HG03457 (cell line): ENCODE measurements at regions not wholly inside any gene's neighbourhood (a gene's known extent, or its start where the extent isn't known, plus 50 kb on each side); places are given as distances from the start of the nearest gene placed in this dataset.

Experiments used
- ATAC-seq: cut with Tn5 transposase; IDR thresholded peaks from one replicate; pipeline ENCODE4 v1.9.1; 2021; ENCODE audit warnings: moderate number of reproducible peaks; ENCODE audit not compliant: unreplicated experiment

- no peak for ATAC-seq
Measured at GRCh38 chr12:3999904-4000303, 126.7 kb upstream of the PARP11 start.

DNA sequence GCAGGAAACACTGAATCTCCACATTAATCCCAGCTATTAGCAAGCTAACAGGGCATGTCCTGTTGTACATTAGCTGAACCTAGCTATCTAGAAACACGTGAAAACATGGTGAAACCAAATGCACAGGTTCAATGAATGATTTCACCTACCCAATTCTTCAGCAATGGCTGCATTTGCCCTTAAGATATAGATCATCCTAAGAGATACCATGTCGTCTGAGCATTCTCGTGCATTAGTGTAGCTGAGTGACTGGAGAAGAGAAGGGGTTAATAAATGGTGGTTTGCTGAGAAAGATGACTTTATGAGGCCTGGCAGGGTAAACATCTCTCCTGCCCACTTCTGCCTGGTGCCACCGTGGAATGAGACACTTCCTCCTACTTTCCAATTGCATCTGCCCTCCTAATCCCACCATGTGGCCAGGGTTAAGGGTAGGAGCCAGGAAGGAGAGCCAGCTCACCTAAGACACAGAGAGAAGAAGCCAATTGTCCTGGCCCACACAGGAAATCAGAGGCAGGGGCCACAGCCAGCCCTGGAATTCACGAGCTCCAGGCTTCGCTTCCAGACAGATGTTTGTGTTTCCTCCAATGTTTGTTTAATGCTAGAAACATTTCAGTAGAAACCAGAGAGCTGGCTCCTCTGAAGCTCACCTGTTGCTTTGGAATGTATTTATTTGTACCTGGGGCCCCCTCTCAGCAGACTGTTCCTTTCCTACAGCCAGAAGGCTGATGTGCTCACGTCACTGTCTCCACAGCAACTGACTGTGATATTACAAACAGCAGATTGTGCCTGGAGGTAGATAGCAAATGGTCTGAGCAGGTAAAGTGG lies 126.0 kb upstream of the PARP11 start:
- no peak for ATAC-seq

DNA sequence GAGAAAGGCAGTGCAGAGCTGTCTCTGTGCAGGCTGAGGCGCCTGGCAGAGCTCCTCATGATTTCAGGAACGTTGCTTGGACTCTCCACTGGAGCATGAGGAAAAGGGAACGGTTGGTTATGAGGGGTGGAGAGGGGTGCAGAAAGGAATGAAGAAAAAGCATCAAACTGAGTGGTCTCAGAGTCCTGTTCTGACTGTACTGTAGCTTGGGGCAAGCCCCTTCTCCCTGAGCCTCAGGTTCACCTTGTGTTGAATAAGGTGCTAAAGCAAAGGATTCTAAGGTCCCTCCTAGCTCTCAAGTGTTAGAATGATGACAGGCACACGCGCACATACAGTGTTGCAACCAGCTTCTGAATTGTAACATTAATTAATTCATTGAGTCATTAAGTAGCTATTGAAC lies 125.2 kb upstream of the PARP11 start:
- no peak for ATAC-seq

GRCh38 chr12:3996322-3996721 lies 123.1 kb upstream of the PARP11 start:
- ATAC-seq: no peak

DNA sequence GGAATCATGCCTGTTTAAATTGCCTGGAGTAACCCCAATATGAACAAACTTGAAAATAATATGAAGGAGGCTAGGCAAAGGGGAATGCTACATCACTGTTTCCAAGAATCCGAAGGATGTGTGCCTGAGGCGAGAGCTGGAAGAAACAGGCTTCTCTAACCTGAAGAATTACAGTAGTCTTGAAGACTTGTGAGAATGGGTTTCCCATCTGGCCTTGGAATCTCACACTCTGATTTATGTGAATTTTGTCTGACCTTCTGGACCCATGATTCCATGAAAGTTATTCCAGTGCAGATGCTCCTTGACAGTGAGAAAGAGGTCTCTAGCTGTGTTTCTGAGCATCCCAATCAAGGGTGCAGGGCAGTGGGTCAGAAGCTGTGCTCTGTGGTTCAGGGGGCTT lies 122.1 kb upstream of the PARP11 start:
- ATAC-seq: no peak

DNA sequence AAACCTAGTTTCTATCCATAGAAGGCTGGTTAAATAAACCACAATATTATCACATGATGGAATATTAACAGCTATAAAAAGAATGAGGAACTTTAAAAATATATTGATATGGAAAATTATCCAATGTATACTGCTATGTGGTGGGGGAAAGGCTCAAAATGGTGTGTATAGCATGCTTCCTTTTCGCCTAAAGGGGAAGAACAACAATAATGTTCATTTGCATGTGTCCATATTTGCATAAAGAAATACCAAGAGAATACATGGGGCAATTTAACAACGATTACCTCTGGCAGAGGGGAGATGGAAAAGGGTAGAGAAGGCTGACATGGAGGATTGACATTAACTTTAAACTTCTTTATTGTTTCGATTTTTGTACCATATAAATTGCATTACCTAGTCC lies 121.3 kb upstream of the PARP11 start:
- no peak for ATAC-seq

DNA sequence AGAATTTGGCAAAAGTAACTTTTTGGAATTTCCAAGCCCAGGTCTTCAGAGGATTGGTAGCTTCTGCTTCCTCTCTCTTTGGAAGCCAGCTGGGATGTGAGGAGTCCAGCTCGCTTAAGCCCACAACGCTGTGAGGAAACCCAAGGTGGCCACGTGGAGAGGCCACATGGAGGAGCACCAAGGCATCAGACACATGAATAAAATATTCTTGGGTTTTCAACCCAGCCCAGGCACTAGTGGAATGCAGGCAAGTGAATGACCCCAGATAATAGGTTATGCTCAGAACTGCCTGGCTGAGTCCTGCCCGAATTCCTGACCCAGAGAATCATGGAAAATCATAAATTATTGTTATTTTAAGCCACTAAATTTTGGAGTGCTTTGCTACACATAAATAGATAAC lies 119.7 kb upstream of the PARP11 start:
- ATAC-seq: no peak

DNA sequence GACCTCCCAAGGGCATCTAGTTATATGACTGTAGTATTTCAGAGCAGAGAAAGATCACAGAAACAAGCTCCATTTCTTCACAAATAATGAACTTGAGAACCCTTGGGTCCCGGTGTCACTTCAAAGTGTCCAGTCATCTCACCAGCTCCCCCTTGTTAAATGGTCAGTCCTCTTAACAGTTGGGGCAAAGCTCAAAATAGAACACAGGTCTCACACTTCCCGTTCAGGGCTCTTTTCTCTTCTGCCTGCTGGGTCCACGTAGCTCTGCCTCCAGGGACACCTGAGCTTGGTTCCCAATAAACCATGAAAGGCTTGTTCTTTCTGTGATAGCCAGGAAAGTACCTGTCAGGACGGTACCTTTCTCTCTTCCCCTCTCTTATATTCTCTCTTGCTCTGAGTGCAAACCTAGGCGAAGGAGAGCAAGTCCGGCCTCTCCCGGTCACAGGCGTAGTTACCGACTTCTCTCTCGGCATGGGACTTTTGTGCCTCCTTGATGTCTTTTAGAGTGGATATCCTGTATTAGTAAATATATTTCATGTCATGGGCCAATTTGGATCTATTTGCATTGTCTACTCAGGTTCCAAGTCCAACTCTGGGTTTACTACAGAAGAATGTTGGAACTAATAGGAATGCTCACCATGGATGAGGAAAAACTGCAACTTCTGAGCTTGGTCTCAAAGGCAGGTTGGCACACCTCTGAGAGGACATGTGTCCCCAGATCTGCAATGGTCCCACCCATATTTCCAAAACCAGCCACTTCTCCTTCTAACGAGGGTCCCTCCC lies 118.8 kb upstream of the PARP11 start:
- ATAC-seq: no peak

- ATAC-seq: no peak
Measured at GRCh38 chr12:3990501-3991280, 117.5 kb upstream of the PARP11 start.

DNA sequence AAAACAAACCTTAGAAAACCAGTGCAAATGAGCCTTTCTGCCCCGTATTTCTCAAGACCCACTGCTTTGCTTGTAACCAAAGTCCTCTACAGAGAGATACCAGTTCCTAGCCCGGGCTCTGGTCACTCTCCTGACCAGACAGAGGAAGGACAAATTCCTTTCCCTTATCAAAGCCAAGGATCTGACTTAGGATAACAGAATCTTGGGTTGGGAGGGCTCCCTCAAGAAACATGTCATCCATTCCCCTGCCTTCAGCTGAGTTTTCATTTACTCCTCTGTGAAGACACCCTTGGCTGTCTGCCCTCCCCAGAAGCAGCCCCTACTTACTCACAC lies 116.0 kb upstream of the PARP11 start:
- no peak for ATAC-seq

DNA sequence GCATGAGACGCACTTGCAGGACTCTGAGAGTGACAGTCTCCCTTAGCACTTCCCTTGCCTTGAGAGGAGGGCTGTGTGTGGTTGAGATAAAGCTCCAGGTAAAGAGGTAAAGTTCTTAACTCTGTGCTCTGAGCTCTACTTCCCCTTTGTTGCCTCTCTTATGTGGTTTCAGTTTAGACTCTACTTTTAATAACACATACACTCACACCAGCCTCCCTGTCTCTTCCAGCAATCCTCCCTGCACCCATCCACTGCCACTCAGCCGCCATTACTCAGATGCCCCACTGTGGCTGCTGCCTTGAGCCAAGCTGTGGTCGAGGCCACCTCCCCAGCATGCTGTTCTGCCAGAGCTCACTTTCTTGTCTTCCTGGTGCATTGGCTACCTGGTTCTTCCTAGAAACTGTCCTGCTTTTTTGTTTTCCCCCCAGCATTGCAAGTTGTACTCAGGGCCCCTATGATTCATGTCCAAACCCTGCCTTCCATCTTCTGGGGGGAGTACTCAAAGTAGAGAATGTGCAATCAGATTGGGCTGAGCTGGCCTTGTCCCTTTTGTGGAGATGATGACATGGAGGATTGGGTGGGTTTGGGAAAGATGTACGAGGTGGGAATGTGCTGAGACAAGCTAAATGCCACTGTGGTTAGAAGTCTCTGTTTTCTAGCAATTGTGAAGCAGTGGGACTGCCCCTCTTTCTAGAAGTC lies 115.5 kb upstream of the PARP11 start:
- ATAC-seq: no peak

GRCh38 chr12:3987571-3987970 lies 114.4 kb upstream of the PARP11 start:
- ATAC-seq: no peak

- no peak for ATAC-seq
Measured at GRCh38 chr12:3980504-3981272, 107.5 kb upstream of the PARP11 start.

DNA sequence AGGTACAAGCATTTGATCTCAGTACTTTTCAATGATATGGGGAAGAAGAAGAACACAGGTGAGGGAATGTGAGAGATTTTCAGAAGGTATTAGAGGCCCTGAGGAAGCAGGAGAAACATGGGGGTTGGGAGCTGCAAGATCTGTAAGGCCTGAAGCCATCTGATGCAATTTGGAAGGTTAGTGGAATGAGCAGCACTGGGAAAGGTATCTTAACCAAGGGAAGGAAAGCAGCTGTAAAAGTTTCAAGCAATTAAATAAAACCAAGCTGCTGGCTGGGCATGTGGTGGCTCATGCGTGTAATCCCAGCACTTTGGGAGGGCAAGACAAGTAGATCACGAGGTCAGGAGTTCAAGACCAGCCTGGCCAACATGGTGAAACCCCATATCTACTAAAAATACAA lies 104.4 kb upstream of the PARP11 start:
- ATAC-seq: no peak

GRCh38 chr12:3976351-3976938 lies 103.2 kb upstream of the PARP11 start:
- ATAC-seq: no peak

DNA sequence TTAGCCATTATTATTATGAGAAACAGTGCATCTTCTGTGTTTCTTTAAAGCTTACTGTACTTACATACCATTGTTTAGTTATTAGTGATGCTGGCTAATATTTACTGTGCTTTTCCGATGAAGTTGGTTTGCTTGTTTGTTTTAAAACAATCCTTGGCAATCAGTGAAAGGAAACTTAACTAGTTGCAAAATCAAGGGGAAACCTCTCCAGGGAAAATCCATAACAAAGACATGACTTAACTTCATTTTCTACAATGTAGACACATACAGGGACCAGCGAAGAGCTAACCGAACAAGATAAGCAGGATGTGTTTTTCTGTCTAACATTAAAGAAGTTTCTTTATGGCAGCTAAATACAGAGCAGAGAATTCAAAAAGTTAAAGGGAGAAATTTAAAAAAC lies 102.5 kb upstream of the PARP11 start:
- no peak for ATAC-seq

DNA sequence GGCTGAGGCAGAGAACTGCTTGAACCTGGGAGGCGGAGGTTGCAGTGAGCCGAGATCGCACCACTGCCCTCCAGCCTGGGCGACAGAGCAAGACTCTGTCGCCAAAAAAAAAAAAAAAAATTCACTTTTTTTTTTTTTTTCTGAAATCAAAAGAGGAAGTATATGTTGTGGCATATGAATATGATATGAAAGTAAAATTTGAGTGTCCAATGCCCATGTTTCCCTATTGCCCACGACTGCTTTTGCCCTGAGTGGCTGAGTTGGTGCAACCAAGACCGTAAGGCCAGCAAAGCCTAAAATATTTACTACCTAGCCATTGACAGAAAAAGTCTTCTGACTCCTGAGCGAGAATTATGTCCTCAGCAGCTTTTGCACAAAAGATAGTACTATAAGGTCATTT lies 101.7 kb upstream of the PARP11 start:
- no peak for ATAC-seq

DNA sequence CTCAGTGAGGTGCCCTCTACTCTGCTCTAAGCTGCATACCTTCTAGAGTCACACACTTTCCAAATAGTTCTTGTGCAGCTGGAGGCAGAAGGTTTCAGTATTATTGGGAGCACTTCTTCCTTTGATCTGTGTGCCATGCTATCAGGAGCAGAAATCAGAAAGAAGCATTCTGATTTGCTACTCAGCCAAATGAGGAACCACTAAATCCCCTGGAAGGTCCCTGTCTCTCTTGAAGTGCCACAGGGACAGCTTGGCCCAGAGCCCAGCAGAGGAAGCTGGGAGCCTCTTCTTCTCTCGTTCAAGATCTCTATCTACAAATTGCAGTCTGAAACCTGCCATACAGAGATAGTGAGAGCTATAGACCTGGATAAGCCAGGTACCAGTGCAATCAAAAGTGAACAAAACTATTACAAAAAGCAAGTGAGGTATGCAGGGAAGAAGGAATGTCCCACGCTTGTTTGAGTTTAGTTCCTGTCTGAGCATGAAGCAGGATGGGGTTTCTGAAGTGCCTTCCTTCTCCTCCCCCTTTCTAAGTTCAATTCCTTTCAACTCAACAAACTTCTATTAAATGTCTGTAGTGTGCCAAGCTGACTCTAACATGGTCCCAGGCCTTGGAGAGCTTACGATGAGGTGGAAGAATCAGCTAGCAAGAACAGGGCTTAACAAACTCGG lies 100.9 kb upstream of the PARP11 start:
- no peak for ATAC-seq

GRCh38 chr12:3973269-3973884 lies 100.2 kb upstream of the PARP11 start:
- no peak for ATAC-seq
